C4-2B (cell line): ENCODE measurements at regions not wholly inside any gene's neighbourhood (a gene's known extent, or its start where the extent isn't known, plus 50 kb on each side); places are given as distances from the start of the nearest gene placed in this dataset.

Source experiments
- ZFX ChIP-seq: fragments of 450-650 bp; IDR thresholded peaks from 2 replicates; pipeline ENCODE4 v1.6.1; 2017
- TF ChIP-seq, protein P1 (sequence below): fragments of 450-650 bp; conservative IDR thresholded peaks from 2 replicates; pipeline ENCODE4 v1.5.1; 2017; ENCODE audit warnings: mild to moderate bottlenecking

DNA sequence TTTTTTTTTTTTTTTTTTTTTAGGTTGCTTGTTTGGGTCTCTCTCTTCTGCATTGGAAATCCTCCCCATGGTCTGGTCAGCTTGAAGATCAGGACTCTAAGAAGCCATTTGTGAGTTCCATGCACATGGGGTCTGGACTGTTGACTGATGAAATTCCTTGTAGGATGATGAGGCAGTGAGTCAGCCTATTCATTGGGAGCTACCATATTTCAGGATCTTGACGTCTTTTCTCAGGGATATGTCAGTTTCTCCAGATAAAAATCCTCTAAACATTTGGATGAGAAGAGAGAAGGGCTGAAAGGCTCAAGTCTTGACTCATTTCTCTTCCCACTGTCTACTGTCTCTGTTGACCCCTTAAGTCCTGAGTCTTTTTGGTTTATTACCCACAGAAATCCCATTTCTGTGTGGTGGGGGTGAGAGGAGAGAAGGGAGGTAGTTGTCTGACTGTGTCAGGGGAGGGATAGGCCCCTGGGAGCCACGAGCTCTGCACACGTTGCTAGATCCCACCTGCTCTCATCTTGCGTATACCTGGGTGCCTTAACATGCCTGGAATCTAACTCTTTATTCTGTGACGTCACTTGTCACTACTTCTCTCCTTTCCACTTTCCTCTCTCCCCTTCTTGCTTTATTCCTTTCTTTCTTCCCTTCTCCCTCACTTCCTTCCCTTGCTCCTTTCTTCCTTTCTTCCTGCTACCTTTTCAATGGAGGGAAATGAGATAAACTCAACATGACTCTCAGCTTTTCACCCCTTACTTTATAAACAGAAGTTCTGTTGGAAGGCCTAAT lies 333.1 kb upstream of the XYLT1 start:
- TF ChIP-seq, protein P1, sequence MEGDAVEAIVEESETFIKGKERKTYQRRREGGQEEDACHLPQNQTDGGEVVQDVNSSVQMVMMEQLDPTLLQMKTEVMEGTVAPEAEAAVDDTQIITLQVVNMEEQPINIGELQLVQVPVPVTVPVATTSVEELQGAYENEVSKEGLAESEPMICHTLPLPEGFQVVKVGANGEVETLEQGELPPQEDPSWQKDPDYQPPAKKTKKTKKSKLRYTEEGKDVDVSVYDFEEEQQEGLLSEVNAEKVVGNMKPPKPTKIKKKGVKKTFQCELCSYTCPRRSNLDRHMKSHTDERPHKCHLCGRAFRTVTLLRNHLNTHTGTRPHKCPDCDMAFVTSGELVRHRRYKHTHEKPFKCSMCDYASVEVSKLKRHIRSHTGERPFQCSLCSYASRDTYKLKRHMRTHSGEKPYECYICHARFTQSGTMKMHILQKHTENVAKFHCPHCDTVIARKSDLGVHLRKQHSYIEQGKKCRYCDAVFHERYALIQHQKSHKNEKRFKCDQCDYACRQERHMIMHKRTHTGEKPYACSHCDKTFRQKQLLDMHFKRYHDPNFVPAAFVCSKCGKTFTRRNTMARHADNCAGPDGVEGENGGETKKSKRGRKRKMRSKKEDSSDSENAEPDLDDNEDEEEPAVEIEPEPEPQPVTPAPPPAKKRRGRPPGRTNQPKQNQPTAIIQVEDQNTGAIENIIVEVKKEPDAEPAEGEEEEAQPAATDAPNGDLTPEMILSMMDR, result no peak
- no peak for TF ChIP-seq ZFX
